Nephron progenitor cell (in vitro differentiated cells): ENCODE measurements at regions not wholly inside any gene's neighbourhood (a gene's known extent, or its start where the extent isn't known, plus 50 kb on each side); places are given as distances from the start of the nearest gene placed in this dataset.

Experiments
- DNase-seq: peaks from one replicate; pipeline ENCODE4 v3.0.0; 2021
- H3K27ac Mint-ChIP-seq: 2 replicates; pipeline ENCODE4 v1.8.0; 2021; ENCODE audit warnings: mild to moderate bottlenecking, moderate library complexity, mixed read lengths
- H3K27me3 Mint-ChIP-seq: 2 replicates; pipeline ENCODE4 v1.8.0; 2021; ENCODE audit warnings: mild to moderate bottlenecking, low read depth, mixed read lengths; ENCODE audit not compliant: poor library complexity
- H3K36me3 Mint-ChIP-seq: 2 replicates; pipeline ENCODE4 v1.8.0; 2021; ENCODE audit warnings: low read depth, mixed read lengths
- H3K4me1 Mint-ChIP-seq: 2 replicates; pipeline ENCODE4 v1.8.0; 2021; ENCODE audit warnings: mixed read lengths
- H3K4me3 Mint-ChIP-seq: 2 replicates; pipeline ENCODE4 v1.8.0; 2021; ENCODE audit warnings: mild to moderate bottlenecking, moderate library complexity, mixed read lengths
- H3K9me3 Mint-ChIP-seq: 2 replicates; pipeline ENCODE4 v1.8.0; 2021; ENCODE audit warnings: mild to moderate bottlenecking, moderate library complexity, mixed read lengths
- TF ChIP-seq, protein P1 (sequence below): fragments of 200-600 bp; sonication (generic); IDR thresholded peaks from 2 replicates; pipeline ENCODE4 v1.5.0; 2021; ENCODE audit warnings: antibody characterized with exemption

DNA sequence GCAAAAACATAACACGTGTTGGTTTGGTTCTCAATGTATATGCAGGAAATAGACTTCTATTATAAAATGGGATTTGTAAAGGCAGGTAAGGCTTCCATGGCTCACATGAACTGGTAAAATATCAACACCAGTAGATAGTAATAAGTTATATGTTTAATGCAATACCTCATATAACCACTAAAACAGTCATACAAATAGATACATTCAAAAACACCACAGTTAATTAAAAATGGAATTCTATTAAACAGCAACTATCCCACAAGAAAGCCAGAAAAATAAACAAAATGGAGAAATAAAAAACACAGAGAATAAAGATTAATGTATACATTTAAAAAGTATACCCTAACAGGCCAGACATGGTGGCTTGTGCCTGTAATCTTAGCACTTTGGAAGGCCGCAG is 243.8 kb upstream of the LRATD1 start:
- Mint-ChIP-seq H3K27ac (no peak overlapping the region), H3K27me3 (peaks cover 3% of the 10 kb centered on the region), H3K4me1 (peaks cover 21% of the 10 kb centered on the region), H3K9me3 (no peaks in the 10 kb centered on the region), H3K36me3 (no peaks in the 10 kb centered on the region), H3K4me3 (no peak overlapping the region)
- TF ChIP-seq, protein P1, sequence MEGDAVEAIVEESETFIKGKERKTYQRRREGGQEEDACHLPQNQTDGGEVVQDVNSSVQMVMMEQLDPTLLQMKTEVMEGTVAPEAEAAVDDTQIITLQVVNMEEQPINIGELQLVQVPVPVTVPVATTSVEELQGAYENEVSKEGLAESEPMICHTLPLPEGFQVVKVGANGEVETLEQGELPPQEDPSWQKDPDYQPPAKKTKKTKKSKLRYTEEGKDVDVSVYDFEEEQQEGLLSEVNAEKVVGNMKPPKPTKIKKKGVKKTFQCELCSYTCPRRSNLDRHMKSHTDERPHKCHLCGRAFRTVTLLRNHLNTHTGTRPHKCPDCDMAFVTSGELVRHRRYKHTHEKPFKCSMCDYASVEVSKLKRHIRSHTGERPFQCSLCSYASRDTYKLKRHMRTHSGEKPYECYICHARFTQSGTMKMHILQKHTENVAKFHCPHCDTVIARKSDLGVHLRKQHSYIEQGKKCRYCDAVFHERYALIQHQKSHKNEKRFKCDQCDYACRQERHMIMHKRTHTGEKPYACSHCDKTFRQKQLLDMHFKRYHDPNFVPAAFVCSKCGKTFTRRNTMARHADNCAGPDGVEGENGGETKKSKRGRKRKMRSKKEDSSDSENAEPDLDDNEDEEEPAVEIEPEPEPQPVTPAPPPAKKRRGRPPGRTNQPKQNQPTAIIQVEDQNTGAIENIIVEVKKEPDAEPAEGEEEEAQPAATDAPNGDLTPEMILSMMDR = peak; percentile 15
- DNase-seq = no peak

DNA sequence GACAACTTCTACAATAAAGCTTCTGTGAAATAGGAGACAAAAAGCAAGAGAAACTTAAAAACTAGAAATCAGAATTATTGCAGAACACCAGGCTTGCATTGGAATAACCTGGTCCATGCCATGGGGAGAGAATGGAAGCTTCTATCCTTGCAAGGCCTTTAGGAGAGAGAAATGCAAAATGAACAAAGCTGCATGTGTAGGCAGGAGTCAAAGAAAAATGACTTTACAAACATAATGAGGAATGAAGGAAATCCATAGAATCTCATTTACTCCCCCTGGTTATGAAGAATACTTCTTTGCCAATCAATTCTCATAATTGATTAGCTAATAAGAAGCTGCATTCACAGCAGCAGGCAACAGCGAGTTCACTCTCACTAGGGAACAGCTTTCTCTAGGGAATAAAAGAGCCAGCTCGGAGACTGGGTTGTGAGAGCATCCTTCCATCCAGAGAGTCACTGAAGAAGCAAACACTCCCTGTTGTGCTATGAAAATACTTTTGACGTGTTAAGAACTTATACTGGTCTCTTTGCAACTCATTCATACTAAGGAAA is 235.9 kb upstream of the LRATD1 start:
- no peak for DNase-seq
- Mint-ChIP-seq H3K4me1 (peaks cover 35% of the 10 kb centered on the region), H3K36me3 (no peaks in the 10 kb centered on the region), H3K27ac (no peak overlapping the region), H3K9me3 (no peaks in the 10 kb centered on the region), H3K4me3 (no peak overlapping the region), H3K27me3 (peaks cover 16% of the 10 kb centered on the region)
- TF ChIP-seq, protein P1 = no peak

DNA sequence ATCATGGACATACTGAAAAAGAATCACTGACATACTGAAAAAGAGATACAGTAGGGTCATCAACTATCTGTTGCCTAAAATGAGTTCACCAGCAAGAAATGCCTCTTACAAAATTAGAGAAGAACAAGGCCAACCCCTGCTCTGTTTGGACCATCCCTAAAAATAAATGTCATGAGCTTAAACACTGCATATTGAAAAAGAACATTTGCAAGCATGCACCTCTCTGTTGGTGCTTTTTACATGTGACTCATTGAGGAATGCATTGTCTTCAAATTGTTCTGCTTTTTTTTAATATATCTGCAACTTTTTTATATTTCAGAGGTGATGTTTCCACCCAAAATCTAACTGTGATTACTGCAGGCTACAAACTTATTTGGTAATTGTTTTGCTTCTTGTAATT is 233.9 kb upstream of the LRATD1 start:
- TF ChIP-seq, protein P1 = no peak
- Mint-ChIP-seq H3K36me3 (no peaks in the 10 kb centered on the region), H3K27ac (no peak overlapping the region), H3K4me3 (no peak overlapping the region), H3K27me3 (peaks cover 12% of the 10 kb centered on the region), H3K4me1 (peaks cover 34% of the 10 kb centered on the region), H3K9me3 (no peaks in the 10 kb centered on the region)
- no peak for DNase-seq

DNA sequence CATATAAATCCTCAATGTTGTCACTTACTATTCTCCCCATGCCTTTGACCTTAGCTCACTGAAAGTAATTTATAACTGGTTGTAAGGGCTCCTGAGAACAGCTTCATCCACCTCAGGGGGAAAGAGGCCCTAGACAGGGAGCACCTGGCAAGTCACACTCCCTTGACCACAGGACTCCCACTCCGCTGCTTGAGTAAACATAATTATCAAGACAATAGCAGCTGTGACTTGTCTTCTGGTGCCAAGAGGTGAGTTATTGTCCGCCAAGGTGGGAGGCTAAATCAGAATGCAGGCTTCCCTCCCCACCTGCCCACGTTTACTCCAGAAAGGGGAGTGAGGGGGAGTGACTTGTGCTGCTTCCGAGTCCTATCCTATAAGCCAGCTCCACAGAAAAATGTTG is 230.6 kb upstream of the LRATD1 start:
- peak; percentile 41 for DNase-seq
- no peaks in the 10 kb centered on the region for H3K9me3 Mint-ChIP-seq
- peak overlapping the region; percentile 12 for H3K27ac Mint-ChIP-seq
- no peaks in the 10 kb centered on the region for H3K36me3 Mint-ChIP-seq
- peaks cover 28% of the 10 kb centered on the region for H3K4me1 Mint-ChIP-seq
- TF ChIP-seq, protein P1 = no peak
- H3K27me3 Mint-ChIP-seq = peaks cover 12% of the 10 kb centered on the region
- H3K4me3 Mint-ChIP-seq = no peak overlapping the region

DNA sequence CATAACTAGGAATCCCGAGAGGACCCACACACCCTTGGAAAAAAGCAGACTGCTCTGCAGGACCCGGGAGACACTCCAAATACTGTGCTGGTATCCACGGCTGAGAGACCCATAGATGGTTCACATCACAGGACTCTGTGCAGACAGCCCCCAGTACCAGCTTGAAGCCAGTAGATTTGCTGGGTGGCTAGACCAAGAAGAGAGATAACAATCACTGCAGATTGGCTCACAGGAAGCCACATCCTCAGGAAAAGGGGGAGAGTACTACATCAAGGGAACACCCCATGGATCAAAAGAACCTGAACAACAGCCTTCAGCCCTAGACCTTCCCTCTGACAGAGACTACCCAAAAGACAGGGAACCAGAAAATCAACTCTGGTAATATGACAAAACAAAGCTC is 223.8 kb upstream of the LRATD1 start:
- H3K36me3 Mint-ChIP-seq = peaks cover 20% of the 10 kb centered on the region
- peaks cover 5% of the 10 kb centered on the region for H3K27me3 Mint-ChIP-seq
- TF ChIP-seq, protein P1 = no peak
- DNase-seq = no peak
- H3K4me3 Mint-ChIP-seq = no peak overlapping the region
- no peaks in the 10 kb centered on the region for H3K4me1 Mint-ChIP-seq
- peaks cover 51% of the 10 kb centered on the region for H3K9me3 Mint-ChIP-seq
- H3K27ac Mint-ChIP-seq = no peak overlapping the region

DNA sequence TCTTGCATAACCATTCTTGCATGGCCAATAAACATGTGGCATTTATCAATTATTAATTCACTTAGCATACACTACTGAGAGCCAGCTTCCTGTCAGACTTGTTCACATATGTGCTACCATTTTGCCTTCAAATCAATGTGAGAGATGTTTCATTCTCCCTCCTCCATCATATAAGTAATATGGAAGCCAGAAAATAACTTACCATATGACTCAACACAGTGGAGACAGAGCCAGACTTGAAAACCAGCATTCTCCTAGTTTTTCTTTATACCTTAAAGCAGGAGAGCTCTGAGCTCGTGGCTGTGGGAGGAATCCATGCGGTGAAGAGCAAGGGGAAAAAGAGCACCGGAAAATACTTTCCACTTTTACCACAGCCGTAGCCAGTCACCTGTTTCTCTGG is 215.0 kb upstream of the LRATD1 start:
- Mint-ChIP-seq H3K4me1 (no peaks in the 10 kb centered on the region), H3K9me3 (peaks cover 28% of the 10 kb centered on the region), H3K4me3 (no peak overlapping the region), H3K36me3 (peaks cover 6% of the 10 kb centered on the region), H3K27me3 (peaks cover 3% of the 10 kb centered on the region), H3K27ac (no peak overlapping the region)
- TF ChIP-seq, protein P1 = no peak
- DNase-seq = no peak
